DMS53 (cell line): ENCODE measurements at regions not wholly inside any gene's neighbourhood (a gene's known extent, or its start where the extent isn't known, plus 50 kb on each side); places are given as distances from the start of the nearest gene placed in this dataset.
"Not testable (repeated sequence)": the region's sequence is repeated elsewhere in the genome, so short reads cannot be mapped to it uniquely, and the experiment has no call there.

Experiments used
- DNase-seq: peaks from one replicate; lab custom pipeline; 2025; lab: John Stamatoyannopoulos, UW

DNA sequence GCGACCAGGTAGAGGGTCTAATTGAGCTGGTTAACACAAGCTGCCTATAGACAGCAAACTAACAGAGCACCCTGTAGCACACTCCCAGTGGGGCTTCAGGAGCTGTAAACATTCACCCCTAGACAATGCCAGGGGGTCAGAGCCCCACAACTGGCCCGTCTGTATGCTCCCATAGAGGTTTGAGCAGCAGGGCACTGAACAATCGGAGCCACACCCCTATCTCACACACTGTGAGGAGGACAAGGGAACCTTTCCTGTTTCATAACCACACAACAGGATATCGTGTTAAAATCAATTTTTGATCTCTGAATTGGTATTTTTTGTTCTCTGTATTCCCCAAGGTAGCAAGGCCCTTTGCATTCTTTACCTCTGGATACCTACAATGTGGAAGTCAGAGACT is 266.1 kb downstream of the SPRY2 start:
- DNase-seq: no peak

- no peak for DNase-seq
These were observed 266.7 kb downstream of the SPRY2 start for GRCh38 chr13:80074143-80074752.

DNA sequence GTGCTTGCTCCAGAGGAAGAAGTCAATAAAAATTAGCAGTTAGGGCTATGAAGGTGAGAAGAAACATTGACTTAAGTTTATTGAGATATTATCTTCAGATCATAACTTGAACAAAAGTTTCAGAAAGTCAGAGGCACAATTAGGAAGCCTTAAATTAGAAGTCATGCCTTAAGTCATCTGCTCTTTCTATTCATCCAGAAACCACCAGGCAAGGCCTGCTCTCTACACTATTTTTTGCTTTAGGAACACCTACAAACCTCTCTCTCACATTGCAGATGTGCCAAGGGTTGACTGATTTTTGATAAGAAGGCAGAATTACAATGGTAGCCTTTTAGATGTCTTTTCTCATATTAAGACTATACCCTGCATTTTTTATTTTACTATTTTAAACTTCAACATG is 268.7 kb downstream of the SPRY2 start:
- DNase-seq: no peak

DNA sequence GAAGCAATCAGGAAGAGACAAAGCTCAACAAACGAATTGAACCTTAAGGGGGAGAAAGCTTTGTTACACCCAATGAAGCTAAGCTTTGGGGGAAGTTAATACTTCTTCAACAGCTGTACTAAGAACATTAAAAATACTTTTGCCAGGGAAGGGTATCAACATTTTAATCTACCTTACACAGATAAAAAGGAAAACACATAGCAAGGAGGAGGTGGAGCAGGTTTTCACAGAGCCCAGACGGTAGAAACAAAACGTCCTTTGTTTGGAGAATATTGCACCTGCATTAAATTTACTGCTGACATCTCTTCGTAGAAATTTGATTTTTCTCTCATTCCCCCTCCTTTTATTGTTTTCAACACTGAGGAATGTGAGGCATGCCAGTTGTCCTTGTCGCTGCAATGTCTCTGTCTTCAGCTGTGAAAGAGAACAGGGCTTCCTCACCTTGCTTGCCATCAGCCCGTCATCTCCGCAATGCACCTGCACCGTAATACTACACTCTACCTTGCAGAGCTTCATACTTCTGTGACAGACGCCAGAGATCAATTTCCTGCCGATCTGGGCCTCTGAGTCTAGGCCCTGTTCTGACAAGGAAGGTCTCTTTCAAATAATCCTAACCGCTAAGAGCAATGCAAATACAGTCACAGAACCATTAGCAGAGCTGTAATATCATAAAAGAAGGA is 270.8 kb downstream of the SPRY2 start:
- peak; percentile 67 for DNase-seq

DNA sequence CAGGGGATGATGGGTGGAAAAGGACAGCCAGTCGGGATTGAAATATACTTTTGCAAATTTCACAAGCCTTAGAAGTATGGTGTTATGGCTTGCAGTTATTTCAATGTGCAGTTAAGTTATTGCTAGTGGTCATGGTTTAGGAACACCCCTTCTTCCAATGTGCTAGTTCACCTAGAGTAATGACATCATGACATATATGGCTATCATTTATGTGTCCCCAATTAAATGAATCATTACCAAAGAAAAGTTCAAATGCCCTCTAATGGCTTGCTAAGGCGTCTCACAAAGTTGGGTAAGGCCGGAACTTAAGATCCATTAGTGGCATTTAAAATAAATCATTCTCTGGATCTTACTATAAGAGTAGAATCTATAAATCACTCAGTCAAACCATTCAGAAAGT is 271.6 kb downstream of the SPRY2 start:
- DNase-seq: no peak

DNA sequence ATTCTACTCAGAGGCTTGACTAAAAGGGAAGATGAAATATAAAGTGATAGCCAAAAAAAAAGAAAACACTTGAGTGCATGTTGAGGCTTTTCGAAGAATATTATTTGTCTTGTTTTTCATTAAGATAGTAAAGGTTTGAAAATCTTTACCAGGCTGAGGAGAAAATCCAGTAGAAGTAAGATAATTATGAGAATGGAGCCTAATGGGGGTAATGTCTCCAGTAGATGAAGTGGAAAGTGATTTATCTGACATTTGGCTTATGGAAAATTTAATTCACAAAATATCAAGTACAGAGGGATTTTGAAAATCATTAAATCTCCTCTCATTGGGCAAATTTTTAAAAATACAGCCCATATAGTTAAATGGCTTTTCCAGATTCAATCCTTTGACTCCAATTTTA is 274.9 kb downstream of the SPRY2 start:
- DNase-seq: no peak

- DNase-seq: not testable (repeated sequence)
These were observed 278.5 kb downstream of the SPRY2 start for GRCh38 chr13:80062416-80062815.

DNA sequence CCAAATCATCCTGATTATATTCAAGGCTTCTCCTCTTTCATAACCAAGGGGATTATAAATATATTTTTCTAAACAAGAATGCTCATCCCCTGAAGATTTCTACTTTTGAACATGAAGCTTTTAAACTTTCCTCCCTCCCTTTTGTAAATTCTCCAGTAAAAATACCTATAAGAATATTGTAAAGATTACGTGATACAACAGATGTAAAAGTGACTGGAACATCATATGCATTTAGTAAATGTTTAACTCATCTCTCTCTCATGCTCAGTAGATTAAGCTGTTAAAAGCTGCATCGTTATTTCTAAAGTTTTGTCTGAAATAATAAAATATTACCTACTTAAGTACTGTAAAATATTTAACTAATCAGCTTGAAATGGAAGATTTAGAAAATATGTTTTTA is 281.1 kb downstream of the SPRY2 start:
- no peak for DNase-seq

DNA sequence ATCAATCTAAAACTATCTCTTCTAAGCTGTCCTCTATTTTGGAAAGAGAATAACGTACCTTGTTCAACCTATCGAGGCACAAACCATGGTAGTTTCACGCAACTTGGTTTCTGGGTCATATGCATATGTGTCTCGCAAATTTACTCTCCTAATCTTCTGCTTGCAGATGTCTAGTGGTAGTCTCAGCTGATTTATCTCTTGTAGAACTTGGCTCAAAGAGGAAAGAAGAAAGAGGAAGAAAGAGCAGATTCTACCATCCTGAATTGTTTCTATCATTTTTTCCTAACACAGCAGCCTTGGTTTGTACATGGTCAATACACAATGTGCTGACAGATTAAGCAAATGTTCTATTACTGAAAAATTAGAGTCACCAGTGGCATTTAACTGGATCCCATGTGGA is 282.3 kb downstream of the SPRY2 start:
- DNase-seq: no peak

- DNase-seq: no peak
These were observed 285.1 kb downstream of the SPRY2 start for GRCh38 chr13:80055847-80056246.

GRCh38 chr13:80054806-80055205 is 286.1 kb downstream of the SPRY2 start:
- DNase-seq: no peak

- no peak for DNase-seq
These were observed 288.6 kb downstream of the SPRY2 start for GRCh38 chr13:80052286-80052685.

- DNase-seq: no peak
These were observed 290.7 kb downstream of the SPRY2 start for GRCh38 chr13:80050252-80050651.

- DNase-seq: peak; percentile 73
These were observed 292.1 kb downstream of the SPRY2 start for GRCh38 chr13:80048802-80049201.

DNA sequence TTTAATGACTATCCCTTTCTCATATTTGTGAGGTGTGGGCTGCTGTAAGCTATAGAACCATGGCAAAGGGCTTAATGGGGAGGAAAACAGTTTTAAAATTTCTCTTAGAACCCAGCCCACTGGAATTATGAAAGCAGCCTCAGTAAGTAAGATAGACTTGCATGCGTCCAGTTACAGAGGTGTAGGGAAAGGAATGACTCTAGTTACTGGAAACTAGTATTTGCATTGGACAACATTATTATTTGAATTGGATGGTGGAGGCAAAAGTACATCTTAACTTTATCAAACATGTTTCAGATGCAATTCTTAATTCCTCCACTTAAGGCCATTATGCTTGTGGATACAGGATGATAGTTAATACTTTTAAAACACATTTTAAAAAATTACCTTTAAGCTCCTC is 292.9 kb downstream of the SPRY2 start:
- DNase-seq: no peak

DNA sequence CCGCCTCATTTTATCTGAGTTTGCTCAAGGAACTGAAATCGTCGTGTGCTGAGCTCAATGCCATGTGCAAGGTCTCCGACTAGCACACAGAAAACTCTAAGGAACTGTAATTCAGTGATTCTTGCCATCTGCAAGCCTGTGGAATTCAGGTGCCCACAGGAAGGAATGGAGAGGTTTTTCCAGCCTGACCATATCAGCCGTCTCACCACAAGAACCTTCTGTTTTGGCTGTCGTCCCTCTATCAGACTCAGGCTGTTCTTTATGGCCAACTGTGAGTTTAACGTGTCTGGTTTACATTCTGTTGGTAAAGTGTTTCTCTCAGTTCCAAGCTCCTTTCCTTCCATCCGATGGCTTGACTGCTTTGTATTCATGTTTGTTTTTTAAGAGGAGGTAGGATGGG is 293.5 kb downstream of the SPRY2 start:
- DNase-seq: no peak

DNA sequence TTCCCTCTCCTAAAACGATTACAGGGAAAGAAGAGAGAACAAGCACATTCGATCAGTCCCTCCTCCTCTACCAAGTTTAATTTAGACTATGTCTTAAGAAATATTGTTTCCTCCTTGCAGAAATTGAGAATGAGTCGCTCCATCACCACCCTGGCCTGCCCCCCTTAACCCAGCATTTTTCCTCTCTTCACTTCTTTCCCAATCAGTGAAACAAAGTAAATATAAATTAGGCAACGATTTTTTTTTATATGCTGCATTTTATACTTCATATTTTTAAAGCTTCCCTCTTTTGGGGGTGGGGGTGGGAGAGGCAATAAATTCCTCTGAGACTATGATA is 300.0 kb downstream of the SPRY2 start:
- DNase-seq: no peak

DNA sequence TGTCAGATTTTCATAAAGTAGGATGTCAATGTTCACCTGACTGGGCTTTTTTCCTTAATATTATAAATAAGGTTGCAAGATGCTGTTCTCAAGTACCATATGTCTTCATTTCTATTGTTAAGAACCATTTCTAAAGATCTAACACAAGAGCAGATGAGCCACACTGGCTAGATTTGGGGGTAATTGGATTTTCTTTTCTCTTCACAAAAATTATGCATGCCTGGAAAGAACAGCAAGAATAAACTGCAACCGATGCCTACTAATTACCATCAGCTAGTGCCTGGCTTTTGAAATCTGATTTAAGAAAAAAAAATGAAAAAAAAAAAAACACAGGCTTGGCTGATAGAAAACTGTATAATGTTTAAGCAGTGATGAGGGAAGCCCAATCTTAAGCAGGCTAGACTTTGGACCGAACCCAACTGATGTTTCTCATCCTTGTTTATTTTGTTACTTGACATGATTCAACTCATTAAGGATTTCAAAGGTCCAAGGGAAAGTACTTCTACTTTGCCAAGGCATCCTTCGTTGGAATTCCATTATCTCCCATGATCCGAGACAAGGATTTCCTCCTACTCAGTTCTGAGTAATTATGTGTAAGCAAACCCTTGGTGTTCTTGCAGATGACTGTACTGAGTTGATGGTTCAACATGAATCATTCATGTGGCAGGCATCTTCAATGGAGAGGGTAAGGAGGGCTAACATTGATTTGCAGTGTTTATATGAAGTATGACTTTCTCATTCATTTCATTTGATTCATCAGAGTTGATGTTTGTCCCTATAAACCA is 300.5 kb downstream of the SPRY2 start:
- DNase-seq: peak; percentile 1

DNA sequence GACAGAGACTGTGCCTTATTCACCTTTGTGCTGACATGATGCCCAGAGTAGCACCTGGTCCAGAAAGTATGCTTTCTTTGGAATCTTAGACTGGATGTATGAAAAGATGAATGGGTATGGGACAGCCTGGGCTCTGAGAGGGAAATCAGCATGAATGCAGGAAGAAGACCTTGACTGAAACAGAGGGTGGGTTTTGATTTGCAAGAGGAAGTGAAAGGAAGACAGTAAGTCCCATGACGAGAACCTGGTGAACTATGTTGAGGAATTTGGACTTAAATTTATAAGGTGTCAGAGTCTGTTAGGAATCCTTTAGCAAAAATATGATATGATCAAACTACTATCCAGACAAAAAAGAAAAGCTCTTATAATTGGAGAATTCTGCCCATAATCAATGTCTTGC is 301.9 kb downstream of the SPRY2 start:
- DNase-seq: no peak

- no peak for DNase-seq
These were observed 302.6 kb downstream of the SPRY2 start for GRCh38 chr13:80038371-80038770.

DNA sequence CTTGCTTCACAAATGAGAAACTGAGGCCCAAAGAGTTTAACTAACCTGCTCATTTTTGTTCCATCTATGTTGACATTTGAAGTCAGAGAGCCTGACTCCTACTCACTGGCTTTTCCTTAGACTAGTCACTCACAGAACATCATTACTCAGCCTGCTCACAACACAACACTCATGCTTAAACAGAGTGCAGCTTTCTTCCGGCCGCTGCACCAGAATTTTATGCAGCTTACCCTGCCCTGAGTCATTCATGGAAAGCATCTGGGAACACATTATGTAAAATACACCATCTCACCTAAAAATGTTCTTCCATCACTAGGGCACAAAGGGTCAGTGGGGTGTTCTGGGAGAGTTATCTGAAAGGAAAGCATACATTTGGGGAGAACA is 303.4 kb downstream of the SPRY2 start:
- DNase-seq: no peak

- no peak for DNase-seq
These were observed 304.0 kb downstream of the SPRY2 start for GRCh38 chr13:80036845-80037504.

GRCh38 chr13:80035096-80035495 is 305.8 kb downstream of the SPRY2 start:
- no peak for DNase-seq
